Endothelial cell of umbilical vein (primary cell): ENCODE measurements at regions not wholly inside any gene's neighbourhood (a gene's known extent, or its start where the extent isn't known, plus 50 kb on each side); places are given as distances from the start of the nearest gene placed in this dataset.

Source experiments
- CTCF ChIP-seq, 2 donors: IDR thresholded peaks; 1 replicate in 1 of 2; 2 replicates in 1 of 2; pipeline ENCODE4 v1.5.1; 2011; ENCODE audit warnings: low read length in 2 of 2, mild to moderate bottlenecking in 2 of 2, moderate library complexity in 2 of 2, control low read depth in 1 of 2, inconsistent platforms in 1 of 2, low read depth in 1 of 2; ENCODE audit not compliant: insufficient read depth in 1 of 2; ENCODE audit errors: extremely low read depth in 1 of 2
- EZH2 ChIP-seq: IDR thresholded peaks from 2 replicates; pipeline ENCODE4 v1.6.1; 2012; ENCODE audit warnings: borderline replicate concordance, low read depth, mild to moderate bottlenecking, moderate library complexity, low read length, inconsistent platforms; ENCODE audit not compliant: severe bottlenecking
- GATA2 ChIP-seq: IDR thresholded peaks from 2 replicates; pipeline ENCODE4 v1.7.0; 2011; ENCODE audit warnings: low read depth, mild to moderate bottlenecking, moderate library complexity, mixed read lengths, low read length; ENCODE audit not compliant: insufficient read length, insufficient read depth
- JUN ChIP-seq: IDR thresholded peaks from 2 replicates; pipeline ENCODE4 v1.6.1; 2011; ENCODE audit warnings: borderline replicate concordance, low read depth; ENCODE audit not compliant: insufficient read length, insufficient read depth
- MAX ChIP-seq: IDR thresholded peaks from 2 replicates; pipeline ENCODE4 v1.6.1; 2011; ENCODE audit not compliant: insufficient read depth, insufficient read length
- POLR2A ChIP-seq: IDR thresholded peaks from 2 replicates; pipeline ENCODE4 v1.6.1; 2012; ENCODE audit warnings: low read depth, mild to moderate bottlenecking, control low read depth, low read length
- POLR2AphosphoS5 ChIP-seq: IDR thresholded peaks from 2 replicates; pipeline ENCODE4 v1.6.1; 2012; ENCODE audit warnings: low read depth, mild to moderate bottlenecking, control low read depth, low read length, moderate library complexity; ENCODE audit not compliant: insufficient read depth

GRCh38 chr2:125730921-125731320, 925.0 kb upstream of the GYPC start:
- TF ChIP-seq CTCF (IDR thresholded peaks at IDR 0.05; ENCODE audit: extremely low read depth in 1 of 2, insufficient read depth in 1 of 2, low read depth in 1 of 2, low read length in 2 of 2), result no peak
- TF ChIP-seq EZH2, result no peak
- TF ChIP-seq MAX, result no peak
- TF ChIP-seq GATA2, result no peak
- no peak for TF ChIP-seq POLR2A
- no peak for TF ChIP-seq POLR2AphosphoS5
- TF ChIP-seq JUN, result no peak
